ENCODE measurements at regions not wholly inside any gene's neighbourhood (a gene's known extent, or its start where the extent isn't known, plus 50 kb on each side); places are given as distances from the start of the nearest gene placed in this dataset.

GRCh38 chrX:131146702-131147101, 88.6 kb downstream of the ARHGAP36 start:
- Histone ChIP-seq H2AFZ (replicated peaks; ENCODE audit: low read length, poor library complexity) (no peak overlapping the region), H2BK15ac (ENCODE audit: low read depth, low read length) (no peak overlapping the region), H2BK5ac (ENCODE audit: low read depth, low read length, poor library complexity, severe bottlenecking) (no peak overlapping the region), H3K36me3 (ENCODE audit: control insufficient read depth, insufficient read depth, low read length) (no peaks in the 10 kb centered on the region), H3K27ac (ENCODE audit: insufficient read depth, low read length) (no peak overlapping the region), H3K9me3 (ENCODE audit: control insufficient read depth, insufficient read depth, low read length) (no peaks in the 10 kb centered on the region), H2AK5ac (ENCODE audit: low read depth, low read length) (no peak overlapping the region), H4K91ac (ENCODE audit: insufficient read depth, low read depth, low read length) (no peak overlapping the region), H3K14ac (replicated peaks; ENCODE audit: low read depth, low read length) (no peak overlapping the region), H2AK9ac (replicated peaks; ENCODE audit: low read depth, low read length, poor library complexity) (no peak overlapping the region), H3K9ac (ENCODE audit: low read depth, low read length) (no peak overlapping the region), H3K4me2 (ENCODE audit: low read depth, low read length) (no peak overlapping the region), H3K79me1 (ENCODE audit: low read depth in 1 of 2, low read length in 2 of 2) (no peaks in the 10 kb centered on the region), H3K56ac (ENCODE audit: extremely low read depth, insufficient read depth, low read length) (no peak overlapping the region), H3K4ac (ENCODE audit: low read depth, low read length) (no peak overlapping the region), H3K27me3 (ENCODE audit: control insufficient read depth, insufficient read depth, low read length) (no peaks in the 10 kb centered on the region), H2BK120ac (ENCODE audit: low read depth, low read length) (no peak overlapping the region), H4K20me1 (ENCODE audit: insufficient read depth, low read length) (no peaks in the 10 kb centered on the region), H2BK20ac (ENCODE audit: low read depth, low read length) (no peak overlapping the region), H3K23ac (ENCODE audit: low read depth, low read length) (no peak overlapping the region), H3K4me1 (ENCODE audit: control insufficient read depth, insufficient read depth, low read length) (no peaks in the 10 kb centered on the region), H4K5ac (ENCODE audit: low read depth, low read length) (no peak overlapping the region), H3K18ac (ENCODE audit: low read depth, low read length) (no peak overlapping the region), H3K4me3 (ENCODE audit: insufficient read depth, low read depth, low read length) (no peak overlapping the region), H4K8ac (ENCODE audit: low read depth in 2 of 2, low read length in 2 of 2) (no peak overlapping the region), H3K9me1 (ENCODE audit: insufficient read depth, low read length) (no peaks in the 10 kb centered on the region)
- ATAC-seq (ENCODE audit: low read depth): no peak
- DNase-seq: no peak
- no peak for TF ChIP-seq CEBPB (IDR thresholded peaks at IDR 0.05; ENCODE audit: low read depth, low read length)
- TF ChIP-seq MAZ (IDR thresholded peaks at IDR 0.05; ENCODE audit: borderline replicate concordance, low read depth, low read length): no peak
- TF ChIP-seq CHD1 (IDR thresholded peaks at IDR 0.05; ENCODE audit: low read depth, low read length): no peak
- no peak for TF ChIP-seq RCOR1 (IDR thresholded peaks at IDR 0.05; ENCODE audit: insufficient replicate concordance, low read length)
- no peak for TF ChIP-seq POLR2A (IDR thresholded peaks at IDR 0.05; ENCODE audit: low read depth, low read length)
- no peak for TF ChIP-seq USF2 (IDR thresholded peaks at IDR 0.05; ENCODE audit: low read depth, low read length)
- no peak for TF ChIP-seq FOS (IDR thresholded peaks at IDR 0.05; ENCODE audit: low read depth, low read length)
- ChIA-PET POLR2A (ENCODE audit: unreplicated experiment) (no interaction called here), CTCF (no interaction called here)
- dilution Hi-C loops (cut with HindIII; ENCODE audit: low sequenced_read_pairs, unreplicated experiment) (no loop called here), in situ Hi-C loops (cut with MboI; ENCODE audit: low sequenced_read_pairs) (no loop called here), intact Hi-C loops (cut with micrococcal nuclease) (no loop called here)
- BruUV-seq (replicated peaks): no TSS peak
- WGBS, 2 experiments (ENCODE audit: extremely low coverage in 2 of 2, insufficient read length in 1 of 2): 0% methylated on average over 1 of the region's 3 CpGs; no CpG with 5 or more reads in 1 of the 2 experiments

Measured in IMR-90 (cell line).